Thyroid gland (tissue), 4 donors: ENCODE measurements at regions not wholly inside any gene's neighbourhood (a gene's known extent, or its start where the extent isn't known, plus 50 kb on each side); places are given as distances from the start of the nearest gene placed in this dataset.
"Not testable (repeated sequence)": the region's sequence is repeated elsewhere in the genome, so short reads cannot be mapped to it uniquely, and the experiment has no call there.

Experiments used
- POLR2A ChIP-seq, 2 donors: fragments of 450-650 bp; IDR thresholded peaks; one replicate each; pipeline ENCODE4 v1.6.1; 2017; ENCODE audit warnings: antibody characterized with exemption in 2 of 2, mild to moderate bottlenecking in 2 of 2, moderate library complexity in 1 of 2
- TF ChIP-seq, protein P1 (sequence below), 6 experiments: fragments of 200-600 bp in 3 of 6; fragments of 450-650 bp in 3 of 6; sonication (generic) in 3 of 6; IDR thresholded peaks; one replicate each; pipeline ENCODE4 v1.5.1; 2016 to 2019; ENCODE audit warnings: antibody characterized with exemption in 6 of 6, mild to moderate bottlenecking in 2 of 6, inconsistent platforms in 1 of 6, moderate library complexity in 1 of 6

- TF ChIP-seq, protein P1, sequence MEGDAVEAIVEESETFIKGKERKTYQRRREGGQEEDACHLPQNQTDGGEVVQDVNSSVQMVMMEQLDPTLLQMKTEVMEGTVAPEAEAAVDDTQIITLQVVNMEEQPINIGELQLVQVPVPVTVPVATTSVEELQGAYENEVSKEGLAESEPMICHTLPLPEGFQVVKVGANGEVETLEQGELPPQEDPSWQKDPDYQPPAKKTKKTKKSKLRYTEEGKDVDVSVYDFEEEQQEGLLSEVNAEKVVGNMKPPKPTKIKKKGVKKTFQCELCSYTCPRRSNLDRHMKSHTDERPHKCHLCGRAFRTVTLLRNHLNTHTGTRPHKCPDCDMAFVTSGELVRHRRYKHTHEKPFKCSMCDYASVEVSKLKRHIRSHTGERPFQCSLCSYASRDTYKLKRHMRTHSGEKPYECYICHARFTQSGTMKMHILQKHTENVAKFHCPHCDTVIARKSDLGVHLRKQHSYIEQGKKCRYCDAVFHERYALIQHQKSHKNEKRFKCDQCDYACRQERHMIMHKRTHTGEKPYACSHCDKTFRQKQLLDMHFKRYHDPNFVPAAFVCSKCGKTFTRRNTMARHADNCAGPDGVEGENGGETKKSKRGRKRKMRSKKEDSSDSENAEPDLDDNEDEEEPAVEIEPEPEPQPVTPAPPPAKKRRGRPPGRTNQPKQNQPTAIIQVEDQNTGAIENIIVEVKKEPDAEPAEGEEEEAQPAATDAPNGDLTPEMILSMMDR (IDR thresholded peaks at IDR 0.05) = not testable (repeated sequence)
- TF ChIP-seq POLR2A (IDR thresholded peaks at IDR 0.05) = not testable (repeated sequence)
These were observed 106.7 kb downstream of the SYT15B start for GRCh38 chr10:47656732-47657131.
